ENCODE measurements at regions not wholly inside any gene's neighbourhood (a gene's known extent, or its start where the extent isn't known, plus 50 kb on each side); places are given as distances from the start of the nearest gene placed in this dataset.
"Not testable (repeated sequence)": the region's sequence is repeated elsewhere in the genome, so short reads cannot be mapped to it uniquely, and the experiment has no call there.

GRCh38 chr18:26634631-26635030 lies 86.3 kb upstream of the KCTD1 start:
- WGBS, 3 donors: 63 to 85% (median 69%) methylated on average over 4 of the region's 4 CpGs
- H3K27ac ChIP-seq (ENCODE audit: low read depth, low read length): no peak overlapping the region

- WGBS, 3 donors: 0 to 53% (median 47%) methylated on average over 1 of the region's 1 CpG
- H3K27ac ChIP-seq (ENCODE audit: low read depth, low read length): no peak overlapping the region
Observed at GRCh38 chr18:26631135-26631534, 82.8 kb upstream of the KCTD1 start.

GRCh38 chr18:26630596-26630995 lies 82.2 kb upstream of the KCTD1 start:
- no peak overlapping the region for H3K27ac ChIP-seq (ENCODE audit: low read depth, low read length)
- 87 to 91% (median 89%) methylated on average over 4 of the region's 4 CpGs for WGBS, 3 donors

- no peak overlapping the region for H3K27ac ChIP-seq (ENCODE audit: low read depth, low read length)
Observed at GRCh38 chr18:26628017-26628416, 79.7 kb upstream of the KCTD1 start.

GRCh38 chr18:26624443-26624842 lies 76.1 kb upstream of the KCTD1 start:
- 96 to 98% (median 98%) methylated on average over 4 of the region's 4 CpGs for WGBS, 3 donors
- no peak overlapping the region for H3K27ac ChIP-seq (ENCODE audit: low read depth, low read length)

- H3K27ac ChIP-seq (ENCODE audit: low read depth, low read length): not testable (repeated sequence)
Observed at GRCh38 chr18:26623314-26623713, 75.0 kb upstream of the KCTD1 start.

GRCh38 chr18:26621161-26622026 lies 73.0 kb upstream of the KCTD1 start:
- 34 to 44% (median 35%) methylated on average over 22 of the region's 22 CpGs for WGBS, 3 donors
- no peak overlapping the region for H3K27ac ChIP-seq (ENCODE audit: low read depth, low read length)

More at GRCh38 chr18:26623314-26623713, 75.0 kb upstream of the KCTD1 start:
- WGBS, 3 donors: 87 to 98% (median 96%) methylated on average over 2 of the region's 2 CpGs

- 83 to 86% (median 85%) methylated on average over 6 of the region's 6 CpGs for WGBS, 3 donors
- no peak overlapping the region for H3K27ac ChIP-seq (ENCODE audit: low read depth, low read length)
Observed at GRCh38 chr18:26619350-26619749, 71.0 kb upstream of the KCTD1 start.

GRCh38 chr18:26618135-26618534 lies 69.8 kb upstream of the KCTD1 start:
- 82 to 90% (median 86%) methylated on average over 2 of the region's 2 CpGs for WGBS, 3 donors
- no peak overlapping the region for H3K27ac ChIP-seq (ENCODE audit: low read depth, low read length)

- H3K27ac ChIP-seq (ENCODE audit: low read depth, low read length): no peak overlapping the region
- WGBS, 3 donors: 59 to 67% (median 61%) methylated on average over 3 of the region's 3 CpGs
Observed at GRCh38 chr18:26617151-26617554, 68.8 kb upstream of the KCTD1 start.

GRCh38 chr18:26614374-26614773 lies 66.0 kb upstream of the KCTD1 start:
- H3K27ac ChIP-seq (ENCODE audit: low read depth, low read length): no peak overlapping the region
- 57 to 79% (median 72%) methylated on average over 3 of the region's 3 CpGs for WGBS, 3 donors
